ENCODE measurements at regions not wholly inside any gene's neighbourhood (a gene's known extent, or its start where the extent isn't known, plus 50 kb on each side); places are given as distances from the start of the nearest gene placed in this dataset.

- H4K20me1 ChIP-seq (ENCODE audit: insufficient read depth, low read length): no peaks in the 10 kb centered on the region
- no peak overlapping the region for H3K4me3 ChIP-seq (ENCODE audit: low read depth, low read length, poor library complexity, severe bottlenecking)
- CTCF ChIA-PET (ENCODE audit: unreplicated experiment): no interaction called here
- H3K27ac ChIP-seq (ENCODE audit: low read depth, low read length, poor library complexity, severe bottlenecking): no peak overlapping the region
- no peaks in the 10 kb centered on the region for H3K9me2 ChIP-seq (ENCODE audit: insufficient read depth, low read length)
- intact Hi-C loops (cut with micrococcal nuclease; ENCODE audit: unreplicated experiment): no loop called here
- no peaks in the 10 kb centered on the region for H3K36me3 ChIP-seq (ENCODE audit: insufficient read depth, low read length)
- POLR2A ChIA-PET: no interaction called here
- no peaks in the 10 kb centered on the region for H3K4me1 ChIP-seq (ENCODE audit: insufficient read depth, low read length, poor library complexity, severe bottlenecking)
- H2AFZ ChIP-seq (ENCODE audit: low read length): no peak overlapping the region
- no peak for TF ChIP-seq EZH2phosphoT487 (IDR thresholded peaks at IDR 0.05; ENCODE audit: borderline replicate concordance, low read depth, low read length)
- no peak for TF ChIP-seq CTCF (conservative IDR thresholded peaks at IDR 0.05; ENCODE audit: low read length)
- no TSS peak for BruUV-seq (replicated peaks)
- no peak overlapping the region for H3K4me2 ChIP-seq (ENCODE audit: low read length)
- no peaks in the 10 kb centered on the region for H3K9me3 ChIP-seq (ENCODE audit: low read length)
- no peak for DNase-seq (ENCODE audit: low spot score)
- H3K79me2 ChIP-seq (ENCODE audit: insufficient read depth, low read depth, low read length): no peaks in the 10 kb centered on the region
These were observed 604.3 kb downstream of the ALG10 start for GRCh38 chr12:34626363-34627157.

Measured in OCI-LY7 (cell line).